ENCODE measurements at regions not wholly inside any gene's neighbourhood (a gene's known extent, or its start where the extent isn't known, plus 50 kb on each side); places are given as distances from the start of the nearest gene placed in this dataset.
A peak's percentile ranks its signal among the peaks of the same experiment; 100 is the strongest.

DNA sequence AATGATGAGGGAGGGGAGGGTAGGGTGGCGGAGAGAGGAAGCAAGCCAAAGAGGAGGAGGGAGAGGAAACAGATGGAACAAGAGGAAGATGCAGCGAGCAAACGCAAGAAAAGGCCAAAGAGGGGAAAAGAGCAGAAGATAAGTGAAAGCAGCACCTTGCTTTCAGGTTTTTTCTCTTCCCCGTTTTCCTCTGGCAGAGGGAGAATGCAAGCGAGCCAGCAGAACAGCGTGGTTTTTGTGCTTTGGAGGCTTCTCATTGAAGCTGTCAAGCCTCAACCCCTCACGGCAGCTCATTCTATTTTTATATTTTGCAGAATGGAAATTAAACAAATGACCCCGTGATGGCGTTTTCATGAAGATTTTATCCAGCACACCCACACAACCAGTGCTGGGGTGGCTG lies 67.1 kb upstream of the GRAMD1B start:
- TF ChIP-seq POLR2A (IDR thresholded peaks at IDR 0.05), result no peak
- TF ChIP-seq, protein P1, sequence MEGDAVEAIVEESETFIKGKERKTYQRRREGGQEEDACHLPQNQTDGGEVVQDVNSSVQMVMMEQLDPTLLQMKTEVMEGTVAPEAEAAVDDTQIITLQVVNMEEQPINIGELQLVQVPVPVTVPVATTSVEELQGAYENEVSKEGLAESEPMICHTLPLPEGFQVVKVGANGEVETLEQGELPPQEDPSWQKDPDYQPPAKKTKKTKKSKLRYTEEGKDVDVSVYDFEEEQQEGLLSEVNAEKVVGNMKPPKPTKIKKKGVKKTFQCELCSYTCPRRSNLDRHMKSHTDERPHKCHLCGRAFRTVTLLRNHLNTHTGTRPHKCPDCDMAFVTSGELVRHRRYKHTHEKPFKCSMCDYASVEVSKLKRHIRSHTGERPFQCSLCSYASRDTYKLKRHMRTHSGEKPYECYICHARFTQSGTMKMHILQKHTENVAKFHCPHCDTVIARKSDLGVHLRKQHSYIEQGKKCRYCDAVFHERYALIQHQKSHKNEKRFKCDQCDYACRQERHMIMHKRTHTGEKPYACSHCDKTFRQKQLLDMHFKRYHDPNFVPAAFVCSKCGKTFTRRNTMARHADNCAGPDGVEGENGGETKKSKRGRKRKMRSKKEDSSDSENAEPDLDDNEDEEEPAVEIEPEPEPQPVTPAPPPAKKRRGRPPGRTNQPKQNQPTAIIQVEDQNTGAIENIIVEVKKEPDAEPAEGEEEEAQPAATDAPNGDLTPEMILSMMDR (IDR thresholded peaks at IDR 0.05), result no peak
- H3K4me1 ChIP-seq, result peaks cover 0 to 24% (median 9%) of the 10 kb centered on the region in 3 donors
- no peak overlapping the region for H3K4me3 ChIP-seq
- intact Hi-C loops (cut with DNase I), result no loop called here
- no peak for DNase-seq
- H3K27ac ChIP-seq, result no peak overlapping the region
- WGBS, 2 donors, result 1 to 4% methylated on average over 9 of the region's 9 CpGs
- no peaks in the 10 kb centered on the region for H3K9me3 ChIP-seq
- H3K27me3 ChIP-seq, result peaks cover 0 to 48% (median 0%) of the 10 kb centered on the region in 4 donors
- H3K36me3 ChIP-seq, result no peaks in the 10 kb centered on the region

DNA sequence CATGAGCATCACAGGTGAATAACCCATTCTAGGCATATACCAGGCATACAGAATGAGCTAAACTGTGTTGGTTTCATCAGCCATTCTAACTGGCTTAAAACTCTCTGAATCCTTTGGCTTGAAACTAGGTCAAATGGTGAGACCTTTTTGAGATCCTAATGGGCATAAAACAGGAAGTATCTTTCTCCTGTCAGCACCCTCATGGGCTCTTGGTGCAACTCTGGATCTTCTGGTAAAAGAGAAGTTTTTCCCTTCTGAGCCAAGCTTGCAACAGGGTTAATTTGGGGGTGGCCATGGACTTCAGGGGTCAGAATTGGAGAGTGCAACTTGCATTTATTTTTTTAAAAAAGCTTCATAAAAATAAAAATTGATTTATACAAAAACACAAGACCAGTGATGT lies 67.9 kb upstream of the GRAMD1B start:
- Histone ChIP-seq H3K27ac (no peak overlapping the region), H3K4me1 (peaks cover 3 to 29% (median 9%) of the 10 kb centered on the region in 3 donors), H3K9me3 (no peaks in the 10 kb centered on the region), H3K27me3 (peaks cover 0 to 56% (median 0%) of the 10 kb centered on the region in 4 donors), H3K4me3 (no peak overlapping the region), H3K36me3 (no peaks in the 10 kb centered on the region)
- TF ChIP-seq POLR2A (IDR thresholded peaks at IDR 0.05), result no peak
- TF ChIP-seq, protein P1 (IDR thresholded peaks at IDR 0.05), result no peak
- DNase-seq, result no peak
- intact Hi-C loops (cut with DNase I), result no loop called here

DNA sequence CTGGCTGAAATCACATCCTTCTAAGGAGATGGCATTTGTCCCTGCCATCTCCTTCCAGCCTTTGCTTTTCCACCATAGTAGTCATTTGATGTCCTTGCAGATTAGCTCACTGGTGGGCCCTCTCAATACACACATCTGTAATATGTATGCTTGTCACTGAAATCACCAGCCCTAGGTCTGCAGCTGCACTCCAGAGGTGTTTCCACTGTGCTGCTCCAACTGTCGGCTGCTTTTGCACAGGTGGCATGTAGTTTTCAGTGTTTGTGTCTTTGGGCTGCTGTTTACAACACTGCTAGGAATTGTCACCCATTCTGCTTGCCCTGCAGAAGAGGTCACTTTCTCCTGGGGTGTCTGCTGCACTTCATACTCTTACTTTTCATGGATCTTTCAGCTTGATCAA lies 69.0 kb upstream of the GRAMD1B start:
- Histone ChIP-seq H3K4me3 (no peak overlapping the region), H3K27me3 (peaks cover 0 to 66% (median 0%) of the 10 kb centered on the region in 4 donors), H3K36me3 (no peaks in the 10 kb centered on the region), H3K9me3 (no peaks in the 10 kb centered on the region), H3K27ac (no peak overlapping the region), H3K4me1 (peaks cover 3 to 29% (median 9%) of the 10 kb centered on the region in 3 donors)
- TF ChIP-seq, protein P1 (IDR thresholded peaks at IDR 0.05), result no peak
- TF ChIP-seq POLR2A (IDR thresholded peaks at IDR 0.05), result no peak
- 88 to 89% methylated on average over 1 of the region's 1 CpG for WGBS, 2 donors
- no peak for DNase-seq
- intact Hi-C loops (cut with DNase I), result no loop called here

DNA sequence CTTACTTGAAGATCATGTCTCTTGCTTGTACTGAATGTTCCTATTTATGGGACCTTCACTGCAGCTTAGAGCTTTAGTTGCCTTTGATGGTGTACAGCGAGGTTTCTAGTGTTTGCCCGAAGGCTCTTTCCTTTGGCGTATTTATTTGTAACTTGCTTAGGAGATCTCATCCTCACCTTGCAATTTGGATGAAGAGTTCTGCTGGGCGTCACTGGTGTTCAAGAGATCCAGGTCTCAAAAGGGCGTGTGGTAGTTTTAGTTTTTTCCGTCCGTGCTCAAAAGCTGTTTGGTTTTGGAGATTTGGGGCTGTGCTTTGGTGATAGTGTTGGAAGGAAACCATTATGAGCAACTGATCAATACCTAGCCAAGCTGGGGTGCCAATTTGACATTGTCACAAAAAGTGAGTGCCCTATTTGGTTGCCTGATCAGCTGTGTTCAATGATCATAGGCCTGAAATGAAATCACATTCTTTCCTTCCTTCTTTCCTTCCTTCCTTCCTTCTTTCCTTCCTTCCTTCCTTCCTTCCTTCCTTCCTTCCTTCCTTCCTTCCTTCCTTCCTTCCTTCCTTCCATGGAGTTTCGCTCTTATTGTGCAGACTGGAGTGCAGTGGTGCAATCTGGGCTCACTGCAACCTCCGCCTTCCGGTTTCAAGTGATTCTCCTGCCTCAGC lies 69.7 kb upstream of the GRAMD1B start:
- H3K9me3 ChIP-seq, result no peaks in the 10 kb centered on the region
- DNase-seq, result no peak
- no peak overlapping the region for H3K27ac ChIP-seq
- intact Hi-C loops (cut with DNase I), result no loop called here
- 90 to 91% methylated on average over 10 of the region's 10 CpGs for WGBS, 2 donors
- TF ChIP-seq POLR2A (IDR thresholded peaks at IDR 0.05), result no peak
- TF ChIP-seq, protein P1 (IDR thresholded peaks at IDR 0.05), result no peak
- H3K36me3 ChIP-seq, result no peaks in the 10 kb centered on the region
- peaks cover 3 to 29% (median 9%) of the 10 kb centered on the region in 3 donors for H3K4me1 ChIP-seq
- H3K27me3 ChIP-seq, result peaks cover 0 to 67% (median 0%) of the 10 kb centered on the region in 4 donors
- no peak overlapping the region for H3K4me3 ChIP-seq

DNA sequence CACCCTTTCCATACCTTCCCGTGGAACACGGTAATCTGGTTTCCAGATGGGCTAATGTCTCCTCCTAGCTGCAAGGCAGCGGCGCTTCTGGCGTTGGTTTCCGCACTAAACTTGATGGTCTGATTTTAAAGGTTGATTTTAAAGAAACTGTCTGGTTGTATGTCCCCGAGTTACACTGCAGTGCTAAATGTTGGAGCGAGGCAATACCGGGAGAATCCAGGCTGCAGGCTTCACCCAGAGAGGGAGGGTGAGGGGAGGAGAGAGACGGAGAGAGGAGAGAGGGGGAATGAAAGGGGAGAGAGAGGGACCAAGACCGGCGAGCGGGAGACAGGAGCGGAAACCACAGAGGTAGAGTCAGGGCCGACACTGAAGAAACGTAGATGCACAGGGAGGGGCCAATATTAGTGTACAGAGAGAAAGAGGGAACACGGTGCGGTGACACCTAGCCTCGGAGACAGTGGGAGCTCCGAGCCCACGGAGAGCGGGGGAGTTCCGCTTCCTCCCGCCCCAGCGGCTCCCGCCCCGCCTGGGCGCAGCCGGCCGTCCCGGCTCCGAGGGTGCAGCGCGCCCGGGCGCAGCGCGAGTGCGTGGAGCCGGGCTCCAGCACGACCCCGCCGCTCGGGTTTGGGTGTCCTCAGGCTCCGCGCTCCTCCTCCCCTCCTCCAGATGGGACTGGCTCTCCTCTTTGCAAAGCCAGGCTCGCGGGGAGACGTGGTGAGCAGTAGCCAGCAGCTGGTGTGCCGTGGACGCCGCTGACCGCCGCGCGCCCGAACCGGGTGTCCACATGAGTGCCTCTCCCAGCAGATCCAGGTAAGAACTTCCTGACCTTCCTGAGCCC lies 71.9 kb upstream of the GRAMD1B start:
- H3K27me3 ChIP-seq, result peaks cover 0 to 81% (median 0%) of the 10 kb centered on the region in 4 donors
- H3K27ac ChIP-seq, result no peak overlapping the region
- WGBS, 2 donors, result 1% methylated on average over 18 to 41 of the region's 58 CpGs
- H3K4me1 ChIP-seq, result peaks cover 3 to 22% (median 9%) of the 10 kb centered on the region in 3 donors
- no peak for DNase-seq
- H3K4me3 ChIP-seq, result peak overlapping the region; percentile 22 to 61 (median 36)
- no peak for TF ChIP-seq POLR2A (IDR thresholded peaks at IDR 0.05)
- TF ChIP-seq, protein P1 (IDR thresholded peaks at IDR 0.05), result no peak
- no peaks in the 10 kb centered on the region for H3K9me3 ChIP-seq
- intact Hi-C loops (cut with DNase I), result no loop called here
- no peaks in the 10 kb centered on the region for H3K36me3 ChIP-seq

Measured in esophagus squamous epithelium (tissue), 5 donors.